RWPE1 (cell line): ENCODE measurements at regions not wholly inside any gene's neighbourhood (a gene's known extent, or its start where the extent isn't known, plus 50 kb on each side); places are given as distances from the start of the nearest gene placed in this dataset.

Source experiments
- CTCF ChIA-PET: fragments of 350-600 bp; sonication (Branson Sonifier 250); formaldehyde crosslinking; extraction: SDS; loops from one replicate; lab custom pipeline; 2021; lab: Yijun Ruan, JAX
- POLR2A ChIA-PET: fragments of 400-600 bp; formaldehyde crosslinking; extraction: SDS; loops from one replicate; lab custom pipeline; 2020; ENCODE audit warnings: antibody characterized with exemption; ENCODE audit not compliant: low non-redundant PET; lab: Yijun Ruan, JAX
- DNase-seq: peaks from one replicate; pipeline ENCODE4 v3.0.0; 2012; ENCODE audit warnings: low spot score
- H3K27ac ChIP-seq: fragments of 450-650 bp; 2 replicates; pipeline ENCODE4 v1.5.1; 2017
- CTCF ChIP-seq: fragments of 450-650 bp; conservative IDR thresholded peaks from 2 replicates; pipeline ENCODE4 v1.5.1; 2017; ENCODE audit warnings: low read depth, mild to moderate bottlenecking

- no peak overlapping the region for H3K27ac ChIP-seq
- DNase-seq, result no peak
- TF ChIP-seq CTCF, result no peak
- ChIA-PET POLR2A (no interaction called here), CTCF (no interaction called here)
These were observed 341.7 kb downstream of the GPR37 start for GRCh38 chr7:124423863-124424262.

GRCh38 chr7:124422081-124422480 is 343.5 kb downstream of the GPR37 start:
- H3K27ac ChIP-seq, result no peak overlapping the region
- no peak for DNase-seq
- ChIA-PET POLR2A (no interaction called here), CTCF (no interaction called here)
- TF ChIP-seq CTCF, result no peak

GRCh38 chr7:124420367-124420766 is 345.2 kb downstream of the GPR37 start:
- no peak overlapping the region for H3K27ac ChIP-seq
- DNase-seq, result no peak
- ChIA-PET CTCF (no interaction called here), POLR2A (no interaction called here)
- TF ChIP-seq CTCF, result no peak

- TF ChIP-seq CTCF, result no peak
- no peak for DNase-seq
- ChIA-PET CTCF (no interaction called here), POLR2A (no interaction called here)
- no peak overlapping the region for H3K27ac ChIP-seq
These were observed 352.6 kb downstream of the GPR37 start for GRCh38 chr7:124413029-124413428.

- DNase-seq, result no peak
- ChIA-PET CTCF (no interaction called here), POLR2A (no interaction called here)
- no peak for TF ChIP-seq CTCF
- no peak overlapping the region for H3K27ac ChIP-seq
These were observed 353.1 kb downstream of the GPR37 start for GRCh38 chr7:124412531-124412930.

- H3K27ac ChIP-seq, result no peak overlapping the region
- CTCF ChIA-PET, result no interaction called here
- no peak for TF ChIP-seq CTCF
- DNase-seq, result no peak
- POLR2A ChIA-PET, result no interaction called here
These were observed 353.8 kb downstream of the GPR37 start for GRCh38 chr7:124411796-124412195.

- no peak for DNase-seq
- ChIA-PET POLR2A (no interaction called here), CTCF (no interaction called here)
- no peak overlapping the region for H3K27ac ChIP-seq
- no peak for TF ChIP-seq CTCF
These were observed 362.0 kb downstream of the GPR37 start for GRCh38 chr7:124403587-124403986.
